Esophagus squamous epithelium (tissue), 5 donors: ENCODE measurements at regions not wholly inside any gene's neighbourhood (a gene's known extent, or its start where the extent isn't known, plus 50 kb on each side); places are given as distances from the start of the nearest gene placed in this dataset.
"Not testable (repeated sequence)": the region's sequence is repeated elsewhere in the genome, so short reads cannot be mapped to it uniquely, and the experiment has no call there.

Source experiments
- DNase-seq: peaks from one replicate; lab custom pipeline; 2025; lab: John Stamatoyannopoulos, UW
- H3K27ac ChIP-seq, 4 donors: fragments of 200-600 bp; sonication (generic); one replicate each; pipeline ENCODE4 v1.5.1; 2016 to 2019; ENCODE audit warnings: mild to moderate bottlenecking in 1 of 4
- H3K27me3 ChIP-seq, 4 donors: fragments of 200-600 bp; sonication (generic); 1 replicate in 3 of 4; 2 replicates in 1 of 4; pipeline versions ENCODE4 v1.5.1 to v1.6.0; 2017 to 2021; ENCODE audit warnings: antibody characterized with exemption in 1 of 4
- H3K36me3 ChIP-seq, 3 donors: fragments of 200-600 bp; sonication (generic); one replicate each; pipeline ENCODE4 v1.5.1; 2016 to 2019
- H3K4me1 ChIP-seq, 3 donors: fragments of 200-600 bp; sonication (generic); one replicate each; pipeline ENCODE4 v1.5.1; 2017 to 2019
- H3K4me3 ChIP-seq, 4 donors: fragments of 200-600 bp; sonication (generic); 1 replicate in 3 of 4; 2 replicates in 1 of 4; pipeline ENCODE4 v1.5.1; 2016 to 2019; ENCODE audit warnings: mild to moderate bottlenecking in 2 of 4, moderate library complexity in 1 of 4
- H3K9me3 ChIP-seq, 3 donors: fragments of 200-600 bp; sonication (generic); one replicate each; pipeline ENCODE4 v1.5.1; 2016 to 2019
- CTCF ChIP-seq, 6 experiments: fragments of 450-650 bp in 4 of 6; fragments of 200-600 bp in 2 of 6; sonication (generic) in 2 of 6; IDR thresholded peaks; one replicate each; pipeline ENCODE4 v1.5.1; 2016 to 2019; ENCODE audit warnings: antibody characterized with exemption in 6 of 6, mild to moderate bottlenecking in 4 of 6, moderate library complexity in 4 of 6
- POLR2A ChIP-seq, 4 donors: fragments of 450-650 bp; IDR thresholded peaks; one replicate each; pipeline ENCODE4 v1.6.1; 2017; ENCODE audit warnings: antibody characterized with exemption in 4 of 4, mild to moderate bottlenecking in 4 of 4, moderate library complexity in 3 of 4
- WGBS, 2 donors: methylation state at CpG; one replicate each; pipeline ENCODE4 v1.1.5; 2018; 5-methylcytosine and 5-hydroxymethylcytosine counted together
- intact Hi-C: fragments of 100-400 bp; cut with DNase I; formaldehyde crosslinking; loops from one replicate; pipeline ENCODE4 v1.15.0; 2022
- donor health status: DM: yes; HTN: yes; CAD: no.

GRCh38 chr2:226086190-226086589 is 686.7 kb downstream of the NYAP2 start:
- intact Hi-C loops = no loop called here
- Histone ChIP-seq H3K4me3 (no peak overlapping the region), H3K9me3 (no peaks in the 10 kb centered on the region), H3K4me1 (peaks cover 0 to 9% (median 0%) of the 10 kb centered on the region in 3 donors), H3K27me3 (no peaks in the 10 kb centered on the region), H3K27ac (no peak overlapping the region), H3K36me3 (no peaks in the 10 kb centered on the region)
- WGBS, 2 donors = 36 to 44% methylated on average over 1 of the region's 1 CpG
- no peak for TF ChIP-seq POLR2A (IDR thresholded peaks at IDR 0.05)
- TF ChIP-seq CTCF (IDR thresholded peaks at IDR 0.05) = no peak
- no peak for DNase-seq

- H3K27me3 ChIP-seq, H3K9me3 ChIP-seq, H3K36me3 ChIP-seq, H3K4me3 ChIP-seq, H3K27ac ChIP-seq, DNase-seq, intact Hi-C loops, H3K4me1 ChIP-seq: not testable (repeated sequence)
Measured at GRCh38 chr2:226085425-226085824, 685.9 kb downstream of the NYAP2 start.

- no peaks in the 10 kb centered on the region for H3K4me1 ChIP-seq
- TF ChIP-seq CTCF (IDR thresholded peaks at IDR 0.05) (no peak), POLR2A (IDR thresholded peaks at IDR 0.05) (no peak)
- no peak for DNase-seq
- no peaks in the 10 kb centered on the region for H3K9me3 ChIP-seq
- no peak overlapping the region for H3K27ac ChIP-seq
- no peaks in the 10 kb centered on the region for H3K27me3 ChIP-seq
- intact Hi-C loops = no loop called here
- H3K36me3 ChIP-seq = no peaks in the 10 kb centered on the region
- H3K4me3 ChIP-seq = no peak overlapping the region
Measured at GRCh38 chr2:226080334-226080733, 680.8 kb downstream of the NYAP2 start.

- no peak for DNase-seq
- H3K9me3 ChIP-seq = no peaks in the 10 kb centered on the region
Measured at GRCh38 chr2:226079671-226080181, 680.2 kb downstream of the NYAP2 start.

GRCh38 chr2:226079196-226079595 is 679.7 kb downstream of the NYAP2 start:
- Histone ChIP-seq H3K4me1 (no peaks in the 10 kb centered on the region), H3K36me3 (no peaks in the 10 kb centered on the region), H3K27me3 (no peaks in the 10 kb centered on the region), H3K4me3 (no peak overlapping the region), H3K9me3 (no peaks in the 10 kb centered on the region), H3K27ac (no peak overlapping the region)
- intact Hi-C loops = no loop called here
- TF ChIP-seq POLR2A (IDR thresholded peaks at IDR 0.05) (no peak), CTCF (IDR thresholded peaks at IDR 0.05) (no peak)
- DNase-seq = no peak

More at GRCh38 chr2:226079671-226080181, 680.2 kb downstream of the NYAP2 start:
- TF ChIP-seq POLR2A (IDR thresholded peaks at IDR 0.05) (no peak), CTCF (IDR thresholded peaks at IDR 0.05) (no peak)
- Histone ChIP-seq H3K4me3 (no peak overlapping the region), H3K36me3 (no peaks in the 10 kb centered on the region), H3K27ac (no peak overlapping the region), H3K27me3 (no peaks in the 10 kb centered on the region), H3K4me1 (no peaks in the 10 kb centered on the region)
- intact Hi-C loops = no loop called here

- TF ChIP-seq POLR2A (IDR thresholded peaks at IDR 0.05) = no peak
- no peak for TF ChIP-seq CTCF (IDR thresholded peaks at IDR 0.05)
- Histone ChIP-seq H3K4me3 (no peak overlapping the region), H3K9me3 (no peaks in the 10 kb centered on the region), H3K4me1 (no peaks in the 10 kb centered on the region), H3K27ac (no peak overlapping the region), H3K36me3 (no peaks in the 10 kb centered on the region), H3K27me3 (no peaks in the 10 kb centered on the region)
- intact Hi-C loops = no loop called here
- DNase-seq = no peak
Measured at GRCh38 chr2:226078666-226079065, 679.2 kb downstream of the NYAP2 start.
